ENCODE measurements at regions not wholly inside any gene's neighbourhood (a gene's known extent, or its start where the extent isn't known, plus 50 kb on each side); places are given as distances from the start of the nearest gene placed in this dataset.

GRCh38 chr11:122271137-122271536 is 155.1 kb upstream of the BLID start:
- TF ChIP-seq EZH2 (optimal IDR thresholded peaks at IDR 0.05; ENCODE audit: low read depth, low read length) (no peak), CTCF (IDR thresholded peaks at IDR 0.05; ENCODE audit: low read length) (no peak), EZH2phosphoT487 (IDR thresholded peaks at IDR 0.05; ENCODE audit: low read length) (no peak)
